Mesothelial cell of epicardium (in vitro differentiated cells): ENCODE measurements at regions not wholly inside any gene's neighbourhood (a gene's known extent, or its start where the extent isn't known, plus 50 kb on each side); places are given as distances from the start of the nearest gene placed in this dataset.

Experiments
- DNase-seq, 2 experiments: peaks; one replicate each; pipeline ENCODE4 v3.0.0; 2021; ENCODE audit warnings: low spot score in 2 of 2; ENCODE audit not compliant: unreplicated experiment in 2 of 2
- H3K27ac Mint-ChIP-seq: 2 replicates; pipeline ENCODE4 v1.8.0; 2021; ENCODE audit warnings: mixed read lengths
- H3K27me3 Mint-ChIP-seq: 2 replicates; pipeline ENCODE4 v1.8.0; 2021; ENCODE audit warnings: low read depth, mixed read lengths
- H3K36me3 Mint-ChIP-seq: 2 replicates; pipeline ENCODE4 v1.8.0; 2021; ENCODE audit warnings: mixed read lengths
- H3K4me1 Mint-ChIP-seq: 2 replicates; pipeline ENCODE4 v1.8.0; 2021; ENCODE audit warnings: mixed read lengths
- H3K4me3 Mint-ChIP-seq: 2 replicates; pipeline ENCODE4 v1.8.0; 2021; ENCODE audit warnings: mild to moderate bottlenecking, moderate library complexity, mixed read lengths
- H3K9me3 Mint-ChIP-seq: 2 replicates; pipeline ENCODE4 v1.8.0; 2021; ENCODE audit warnings: mixed read lengths
- TF ChIP-seq, protein P1 (sequence below): fragments of 200-600 bp; sonication (generic); IDR thresholded peaks from one replicate; pipeline ENCODE4 v1.5.0; 2021; ENCODE audit warnings: antibody characterized with exemption; ENCODE audit not compliant: unreplicated experiment

DNA sequence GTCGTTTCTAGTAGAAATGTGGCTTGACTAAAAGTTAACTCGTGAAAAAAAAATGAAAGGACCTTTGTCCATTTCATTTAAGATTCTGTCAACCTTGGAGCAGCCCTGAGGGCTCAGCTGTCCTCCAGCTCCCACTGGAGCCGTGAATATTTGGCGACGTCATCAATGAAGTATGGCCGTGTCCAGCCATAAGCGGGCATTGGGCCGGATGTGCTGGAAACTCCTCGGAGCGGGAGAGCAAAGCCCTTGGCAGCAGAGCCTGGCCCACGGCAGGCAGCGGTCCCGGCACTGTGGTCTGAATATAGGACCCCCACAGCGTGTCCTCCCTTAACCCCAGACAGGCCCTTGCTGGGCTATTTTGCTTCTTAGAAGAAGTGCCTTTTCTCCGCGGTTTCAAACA, 50.0 kb downstream of the JAKMIP3 start:
- H3K4me3 Mint-ChIP-seq: no peak overlapping the region

DNA sequence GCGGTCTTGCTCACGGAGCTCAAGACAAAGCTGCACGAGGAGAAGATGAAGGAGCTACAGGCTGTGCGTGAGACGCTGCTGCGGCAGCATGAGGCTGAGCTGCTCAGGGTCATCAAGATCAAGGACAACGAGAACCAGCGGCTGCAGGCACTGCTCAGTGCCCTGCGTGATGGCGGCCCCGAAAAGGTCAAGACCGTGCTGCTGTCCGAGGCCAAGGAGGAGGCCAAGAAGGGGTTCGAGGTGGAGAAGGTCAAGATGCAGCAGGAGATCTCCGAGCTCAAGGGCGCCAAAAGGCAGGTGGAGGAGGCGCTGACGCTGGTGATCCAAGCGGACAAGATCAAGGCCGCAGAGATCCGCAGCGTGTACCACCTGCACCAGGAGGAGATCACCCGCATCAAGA, 51.4 kb downstream of the JAKMIP3 start:
- DNase-seq: no peak
- Mint-ChIP-seq H3K36me3 (no peaks in the 10 kb centered on the region), H3K4me3 (no peak overlapping the region), H3K4me1 (no peaks in the 10 kb centered on the region), H3K27ac (no peak overlapping the region), H3K27me3 (peaks cover 30% of the 10 kb centered on the region), H3K9me3 (no peaks in the 10 kb centered on the region)
- TF ChIP-seq, protein P1, sequence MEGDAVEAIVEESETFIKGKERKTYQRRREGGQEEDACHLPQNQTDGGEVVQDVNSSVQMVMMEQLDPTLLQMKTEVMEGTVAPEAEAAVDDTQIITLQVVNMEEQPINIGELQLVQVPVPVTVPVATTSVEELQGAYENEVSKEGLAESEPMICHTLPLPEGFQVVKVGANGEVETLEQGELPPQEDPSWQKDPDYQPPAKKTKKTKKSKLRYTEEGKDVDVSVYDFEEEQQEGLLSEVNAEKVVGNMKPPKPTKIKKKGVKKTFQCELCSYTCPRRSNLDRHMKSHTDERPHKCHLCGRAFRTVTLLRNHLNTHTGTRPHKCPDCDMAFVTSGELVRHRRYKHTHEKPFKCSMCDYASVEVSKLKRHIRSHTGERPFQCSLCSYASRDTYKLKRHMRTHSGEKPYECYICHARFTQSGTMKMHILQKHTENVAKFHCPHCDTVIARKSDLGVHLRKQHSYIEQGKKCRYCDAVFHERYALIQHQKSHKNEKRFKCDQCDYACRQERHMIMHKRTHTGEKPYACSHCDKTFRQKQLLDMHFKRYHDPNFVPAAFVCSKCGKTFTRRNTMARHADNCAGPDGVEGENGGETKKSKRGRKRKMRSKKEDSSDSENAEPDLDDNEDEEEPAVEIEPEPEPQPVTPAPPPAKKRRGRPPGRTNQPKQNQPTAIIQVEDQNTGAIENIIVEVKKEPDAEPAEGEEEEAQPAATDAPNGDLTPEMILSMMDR: no peak

More for the DNA sequence above, 50.0 kb downstream of the JAKMIP3 start:
- Mint-ChIP-seq H3K27me3 (peaks cover 34% of the 10 kb centered on the region), H3K4me1 (no peaks in the 10 kb centered on the region), H3K9me3 (no peaks in the 10 kb centered on the region), H3K27ac (no peak overlapping the region), H3K36me3 (no peaks in the 10 kb centered on the region)
- peak in 1 of 2 experiments; percentile 18 for DNase-seq
- TF ChIP-seq, protein P1: no peak

DNA sequence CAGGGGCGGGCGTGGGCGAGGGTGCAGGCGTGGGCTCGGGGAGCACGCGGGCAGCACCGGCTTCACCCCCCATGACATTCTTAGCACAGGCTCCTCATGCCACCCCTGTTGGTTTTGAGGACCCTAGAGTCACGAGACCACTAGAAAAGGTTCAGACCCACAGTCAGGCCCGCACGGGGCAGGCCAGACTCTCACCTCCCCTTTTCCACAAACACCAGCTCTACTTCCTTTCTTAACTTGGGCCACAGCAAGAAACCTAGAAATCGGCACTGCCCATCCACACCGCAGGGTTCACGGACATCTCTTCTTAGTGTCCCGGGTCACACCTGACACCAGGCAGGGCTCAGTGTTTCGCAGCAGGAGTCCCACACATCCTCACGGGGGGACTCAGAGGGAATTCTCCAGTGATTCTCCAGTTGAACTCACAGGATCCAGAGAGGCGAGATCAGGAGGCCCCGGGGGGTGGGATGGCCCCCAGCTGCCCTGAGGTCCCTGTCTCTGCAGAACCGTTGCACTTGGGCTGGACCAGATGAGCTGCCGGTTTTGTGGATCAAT, 52.0 kb downstream of the JAKMIP3 start:
- H3K4me1 Mint-ChIP-seq: no peaks in the 10 kb centered on the region
- no peak overlapping the region for H3K4me3 Mint-ChIP-seq
- peaks cover 26% of the 10 kb centered on the region for H3K27me3 Mint-ChIP-seq
- H3K27ac Mint-ChIP-seq: no peak overlapping the region
- TF ChIP-seq, protein P1: no peak
- H3K36me3 Mint-ChIP-seq: no peaks in the 10 kb centered on the region
- no peaks in the 10 kb centered on the region for H3K9me3 Mint-ChIP-seq
- DNase-seq: no peak

DNA sequence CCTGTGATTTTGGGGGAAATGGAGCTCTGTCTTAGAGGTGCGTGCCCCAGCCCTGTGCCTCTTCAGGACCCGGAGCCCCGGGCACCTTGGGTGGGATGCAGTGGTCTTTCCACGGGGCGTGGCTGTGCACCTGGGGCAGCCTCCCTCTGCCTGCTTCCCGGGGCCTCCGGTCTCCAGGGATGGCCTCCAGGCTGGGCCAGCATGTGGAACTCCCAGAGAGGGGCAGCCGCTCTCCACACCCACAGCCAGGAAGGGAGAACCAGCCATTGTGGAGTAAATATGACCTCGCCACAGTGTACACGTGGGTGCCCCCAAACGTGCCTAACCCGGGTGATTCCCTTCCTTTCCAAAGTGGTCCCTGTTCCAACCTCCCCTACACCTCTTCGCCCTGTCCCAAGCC, 52.6 kb downstream of the JAKMIP3 start:
- Mint-ChIP-seq H3K27ac (no peak overlapping the region), H3K4me1 (no peaks in the 10 kb centered on the region), H3K4me3 (no peak overlapping the region), H3K36me3 (no peaks in the 10 kb centered on the region), H3K27me3 (peaks cover 20% of the 10 kb centered on the region), H3K9me3 (no peaks in the 10 kb centered on the region)
- DNase-seq: peak in 1 of 2 experiments; percentile 19
- TF ChIP-seq, protein P1: no peak

DNA sequence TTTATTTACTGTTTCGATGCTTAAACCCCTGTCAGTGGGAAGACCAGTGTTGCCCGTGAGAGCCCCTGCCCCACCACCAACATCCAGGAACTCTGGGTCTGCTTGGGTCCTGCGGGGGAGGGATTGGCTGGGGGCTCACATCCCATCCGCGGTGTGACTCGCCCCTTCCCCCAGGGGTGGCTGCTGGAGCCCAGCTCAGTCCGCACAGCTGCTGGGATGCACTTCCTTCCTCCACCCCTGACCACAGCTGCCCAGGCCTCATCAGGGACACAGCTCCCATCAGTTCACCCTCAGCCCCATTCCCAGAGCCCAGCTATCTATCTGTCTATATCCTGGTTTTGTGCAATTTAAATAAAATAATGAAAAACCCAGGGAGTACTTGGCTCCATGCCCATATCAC, 54.5 kb downstream of the JAKMIP3 start:
- H3K4me1 Mint-ChIP-seq: no peaks in the 10 kb centered on the region
- H3K27me3 Mint-ChIP-seq: peaks cover 25% of the 10 kb centered on the region
- no peak overlapping the region for H3K27ac Mint-ChIP-seq
- H3K9me3 Mint-ChIP-seq: no peaks in the 10 kb centered on the region
- TF ChIP-seq, protein P1: no peak
- H3K4me3 Mint-ChIP-seq: no peak overlapping the region
- no peaks in the 10 kb centered on the region for H3K36me3 Mint-ChIP-seq
- DNase-seq: peak in 1 of 2 experiments; percentile 16
